Superior temporal gyrus (tissue), 1 donor: ENCODE measurements at regions not wholly inside any gene's neighbourhood (a gene's known extent, or its start where the extent isn't known, plus 50 kb on each side); places are given as distances from the start of the nearest gene placed in this dataset.

ENCODE experiments used
- DNase-seq: peaks from one replicate; pipeline ENCODE4 v3.0.0-alpha.2; 2016; ENCODE audit errors: extremely low spot score

DNA sequence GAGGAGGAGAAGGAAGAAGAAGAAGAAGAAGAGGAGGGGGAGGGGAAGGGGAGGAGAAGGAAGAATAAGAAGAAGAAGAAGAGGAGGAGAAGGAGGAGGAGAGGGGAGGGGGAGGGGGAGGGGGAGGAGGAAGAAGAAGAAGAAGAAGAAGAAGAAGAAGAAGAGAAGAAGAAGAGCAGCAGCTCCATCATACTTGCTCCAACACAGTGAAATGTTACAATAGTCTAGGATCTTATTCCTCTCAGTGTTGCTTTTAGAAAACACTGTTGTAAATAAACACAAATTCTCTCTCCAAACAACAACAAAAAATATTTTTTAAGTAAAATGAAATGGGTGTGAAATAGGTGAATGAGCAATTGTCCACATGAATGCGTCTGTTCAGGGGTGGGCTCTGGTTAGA lies 126.6 kb upstream of the KCNJ16 start:
- DNase-seq, result no peak

DNA sequence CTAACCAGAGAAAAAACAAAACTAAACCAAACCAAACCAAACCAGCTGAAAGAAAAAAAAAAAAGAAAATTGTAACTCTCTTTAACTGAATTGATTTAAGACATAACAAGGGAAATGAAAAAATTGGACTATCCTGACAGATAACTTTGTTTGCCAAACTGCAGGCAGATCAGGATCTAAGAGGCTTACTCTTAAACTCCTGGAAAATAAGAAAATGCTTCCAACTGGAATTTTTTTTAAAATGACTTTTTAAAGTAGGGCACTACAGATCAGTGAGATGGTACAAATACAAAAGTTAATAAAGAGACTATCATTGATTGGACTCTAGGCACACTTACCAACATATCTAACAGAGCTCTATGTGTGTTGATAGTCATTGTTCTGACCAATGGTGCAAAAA lies 125.5 kb upstream of the KCNJ16 start:
- no peak for DNase-seq

DNA sequence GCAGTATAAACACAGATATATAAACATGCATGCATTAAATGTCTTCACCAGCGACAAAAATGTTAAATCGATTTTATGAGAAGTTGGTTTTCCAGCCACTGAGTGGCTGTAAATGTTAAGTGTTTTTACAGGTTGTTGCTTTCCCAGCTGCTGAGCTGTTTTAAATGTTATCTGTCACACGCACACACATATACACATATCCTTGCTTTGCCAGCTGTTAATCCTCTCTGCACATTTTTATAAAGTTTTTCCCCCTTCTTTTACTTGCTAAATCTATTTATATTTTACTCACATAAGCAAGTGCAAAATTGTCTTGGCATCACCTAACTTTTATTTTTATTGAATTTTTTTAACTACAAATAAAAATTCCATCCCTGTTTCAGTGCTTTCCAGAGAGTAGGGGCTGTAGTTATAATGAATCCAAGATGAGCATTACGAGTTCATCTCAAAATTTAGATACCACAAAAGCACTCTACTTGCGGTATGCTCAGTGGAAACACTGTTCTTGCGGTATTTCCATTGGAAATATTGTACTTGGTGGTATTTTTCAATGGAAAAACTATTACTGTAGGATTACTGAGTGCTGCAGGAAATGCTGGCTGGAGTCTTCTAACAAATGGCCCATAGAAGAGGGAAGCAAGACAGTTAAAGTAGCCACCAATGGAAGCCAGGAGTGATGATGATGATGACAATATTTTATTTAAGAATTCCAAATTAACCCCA lies 124.9 kb upstream of the KCNJ16 start:
- DNase-seq, result no peak

DNA sequence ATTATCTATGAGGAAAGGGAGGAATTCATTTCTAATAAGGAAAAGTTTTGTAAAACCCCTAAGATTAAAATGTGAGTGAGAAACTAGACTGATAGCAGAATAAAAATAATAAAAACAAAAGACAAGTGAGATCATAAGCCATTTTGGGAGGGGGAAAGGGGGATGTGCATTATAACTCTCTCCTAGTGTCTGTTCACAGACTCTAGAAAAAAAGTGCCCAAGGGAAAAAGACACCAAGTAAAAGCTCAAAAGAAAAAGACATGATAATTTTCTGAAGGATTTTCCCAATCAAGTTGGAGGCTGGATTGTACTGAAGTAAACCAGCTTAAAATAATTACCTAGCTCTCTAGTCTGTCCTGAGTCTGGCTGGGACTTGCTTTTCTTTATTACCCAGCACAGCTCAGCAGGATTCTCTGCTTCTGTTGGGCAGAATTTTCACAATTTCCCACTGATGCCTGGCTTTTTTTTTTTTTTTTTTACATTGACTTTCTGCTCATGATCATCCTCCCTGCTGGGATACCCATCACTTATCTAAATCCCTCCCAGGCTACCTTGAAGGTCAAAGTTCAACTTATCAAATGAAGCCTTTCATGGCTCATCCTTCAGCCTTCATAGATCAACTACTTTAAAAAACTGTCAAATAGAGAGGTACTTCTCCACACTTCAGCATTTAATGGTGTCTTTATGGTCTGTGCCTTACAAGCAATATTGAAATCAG lies 124.2 kb upstream of the KCNJ16 start:
- no peak for DNase-seq

DNA sequence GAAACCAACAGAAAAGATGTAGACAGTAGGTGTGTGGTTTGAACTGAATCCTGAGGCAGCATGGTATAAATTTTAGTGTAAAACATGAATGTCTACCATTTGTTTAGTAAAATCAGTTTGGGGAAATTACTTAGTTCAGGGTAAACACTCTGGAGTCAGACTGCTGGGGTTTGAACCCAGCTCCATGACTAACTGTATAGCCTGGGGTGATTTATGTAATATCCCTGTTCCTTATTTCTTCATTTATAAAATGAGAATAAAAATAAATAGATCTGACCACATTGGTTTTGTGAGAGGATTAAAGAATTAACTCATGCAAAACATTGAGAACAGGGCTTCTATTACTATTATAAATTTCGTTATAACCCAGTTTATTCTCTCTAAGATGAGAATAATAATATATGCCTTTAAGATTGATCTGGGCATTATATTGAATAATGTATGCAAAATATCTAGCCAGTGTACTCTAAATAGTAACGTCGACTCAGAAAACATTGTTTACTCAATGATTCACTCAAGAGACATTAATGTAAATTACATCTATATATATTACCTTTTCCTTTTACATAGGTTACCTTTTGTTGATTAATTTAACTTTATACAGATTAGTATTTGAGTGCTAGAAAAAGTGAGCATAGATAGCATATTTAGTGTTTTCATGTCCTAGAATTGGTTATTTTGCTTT lies 120.6 kb upstream of the KCNJ16 start:
- no peak for DNase-seq

DNA sequence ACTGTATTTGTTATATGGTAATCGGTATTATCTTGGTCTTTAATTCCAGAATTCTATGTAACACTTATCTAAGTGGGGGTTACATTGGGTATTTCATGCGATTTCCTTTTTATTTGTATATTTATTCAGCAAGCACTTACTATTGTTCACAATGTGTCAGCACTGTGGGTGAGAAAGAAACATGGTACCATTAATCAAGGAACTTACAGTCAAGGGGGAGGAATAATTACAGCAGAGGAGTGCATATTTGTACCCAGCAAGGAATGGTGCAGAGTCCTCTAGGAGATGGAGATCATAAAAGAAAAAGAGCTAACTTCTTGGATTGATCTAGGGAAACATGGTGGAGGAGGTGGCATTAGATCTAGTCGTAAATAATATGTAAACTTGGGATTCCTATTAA lies 117.0 kb upstream of the KCNJ16 start:
- no peak for DNase-seq

DNA sequence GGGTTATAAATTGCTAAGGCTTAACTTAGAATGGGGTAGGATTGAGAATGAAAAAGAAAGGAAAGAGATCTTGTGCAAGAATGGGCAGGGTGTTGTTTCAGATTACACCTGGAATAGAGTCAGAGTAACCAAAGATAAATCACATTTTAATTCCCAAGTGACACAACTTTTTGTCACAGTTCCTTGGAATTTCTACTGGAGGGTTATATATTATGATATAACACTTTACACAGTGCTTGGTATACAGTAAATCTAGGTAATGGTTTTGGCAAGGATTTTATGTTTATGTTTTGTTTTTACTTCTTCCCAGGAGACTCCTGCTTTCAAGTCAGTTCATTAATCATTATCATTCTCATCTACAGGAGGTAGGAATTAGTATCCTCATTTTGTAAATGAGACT lies 115.7 kb upstream of the KCNJ16 start:
- no peak for DNase-seq

DNA sequence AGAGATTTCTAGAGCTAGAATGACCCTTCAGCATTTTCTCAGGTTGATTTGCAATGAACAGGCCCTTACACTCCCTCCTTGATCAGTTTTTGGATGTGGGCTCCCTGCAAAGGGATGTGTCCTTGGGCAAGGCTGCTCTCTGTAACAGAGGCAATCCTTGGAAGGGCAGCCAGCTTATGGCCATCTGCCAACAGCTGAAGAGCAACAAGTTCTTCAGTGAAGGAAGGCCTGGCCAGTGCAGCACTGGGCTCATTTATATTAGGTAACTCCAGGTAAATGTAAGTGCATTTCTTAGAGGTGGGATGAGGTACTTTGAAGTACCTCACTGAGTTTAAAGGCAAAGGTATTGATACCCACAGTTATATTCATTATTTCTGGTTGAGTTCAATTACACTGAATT lies 114.3 kb upstream of the KCNJ16 start:
- no peak for DNase-seq

DNA sequence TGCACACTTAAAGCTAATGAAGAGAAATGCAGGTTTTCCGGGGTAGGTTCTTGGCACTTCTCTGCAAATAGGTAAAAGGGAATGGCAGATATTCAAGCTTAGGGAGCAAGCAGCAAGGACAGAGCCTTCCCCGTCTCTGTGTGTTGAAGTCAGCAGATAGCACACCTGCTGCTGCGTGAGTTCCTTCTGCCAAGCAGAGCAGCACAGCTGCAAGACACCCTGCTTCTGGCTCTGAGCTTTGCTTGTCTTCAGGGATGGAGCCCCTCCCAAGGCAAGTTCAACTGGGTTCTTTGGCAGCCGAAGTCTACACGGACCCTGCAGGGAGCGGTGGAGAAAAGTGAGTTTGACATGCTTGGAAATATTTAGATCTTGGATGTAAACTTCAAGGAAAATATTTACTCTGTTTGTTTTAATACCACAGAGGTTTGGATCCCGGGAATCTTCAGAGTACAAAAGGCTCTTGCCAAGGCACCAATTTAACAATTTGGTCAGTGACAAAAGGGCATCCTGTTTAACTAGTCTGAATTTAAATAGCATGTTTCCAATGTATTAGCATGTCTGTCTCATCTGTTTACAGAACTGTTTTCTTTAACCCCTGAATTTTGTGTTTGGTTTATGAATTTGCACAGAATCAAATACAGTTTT lies 113.4 kb upstream of the KCNJ16 start:
- no peak for DNase-seq

DNA sequence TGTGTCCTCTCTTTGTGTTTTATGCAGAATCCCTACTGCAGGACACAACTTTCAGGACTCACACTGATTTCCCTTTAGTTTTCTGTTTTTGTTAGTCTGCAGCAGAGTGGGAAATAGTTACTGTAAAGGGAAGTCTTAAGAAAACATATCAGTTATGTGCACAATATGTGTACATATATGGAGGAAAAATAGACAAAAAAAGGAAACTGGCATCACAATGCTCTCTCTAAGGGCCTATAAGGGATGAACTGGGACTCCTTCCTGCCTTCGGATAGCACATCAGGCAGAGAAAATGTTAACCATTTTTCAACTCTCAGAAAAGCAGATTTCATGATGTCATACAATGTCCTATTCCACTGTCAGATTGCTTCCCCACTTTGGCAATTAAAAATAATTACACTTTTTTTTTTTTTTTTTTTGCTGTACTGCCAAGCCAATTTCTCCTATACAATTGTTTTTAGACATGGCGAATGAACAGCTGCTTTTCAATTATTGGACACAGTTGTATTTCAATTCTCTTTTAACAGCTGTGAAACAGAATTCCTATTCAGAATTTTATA lies 112.5 kb upstream of the KCNJ16 start:
- no peak for DNase-seq

DNA sequence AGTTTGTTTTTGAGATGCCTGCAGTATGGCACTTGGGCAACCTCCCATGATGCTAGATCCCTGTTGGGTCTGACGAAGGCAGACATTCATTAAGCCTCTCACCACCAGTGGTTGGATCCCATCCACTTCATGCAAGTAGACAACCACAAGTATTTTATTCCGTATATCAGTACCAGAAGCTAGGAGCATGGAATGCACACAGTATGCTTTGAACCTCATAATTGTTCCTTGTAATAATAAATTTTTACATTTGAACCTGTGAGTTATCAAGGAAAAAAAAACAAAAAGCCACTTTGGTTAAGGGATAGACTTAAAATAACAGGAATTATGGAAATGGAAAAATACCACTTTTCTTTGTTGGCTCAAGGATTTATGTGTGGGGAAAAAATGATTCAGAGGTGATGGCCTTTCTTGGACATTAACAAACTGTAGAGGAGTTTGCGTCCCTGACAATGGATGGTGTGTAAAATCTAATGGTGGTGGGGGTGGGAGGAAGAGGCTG lies 107.1 kb upstream of the KCNJ16 start:
- DNase-seq, result no peak

DNA sequence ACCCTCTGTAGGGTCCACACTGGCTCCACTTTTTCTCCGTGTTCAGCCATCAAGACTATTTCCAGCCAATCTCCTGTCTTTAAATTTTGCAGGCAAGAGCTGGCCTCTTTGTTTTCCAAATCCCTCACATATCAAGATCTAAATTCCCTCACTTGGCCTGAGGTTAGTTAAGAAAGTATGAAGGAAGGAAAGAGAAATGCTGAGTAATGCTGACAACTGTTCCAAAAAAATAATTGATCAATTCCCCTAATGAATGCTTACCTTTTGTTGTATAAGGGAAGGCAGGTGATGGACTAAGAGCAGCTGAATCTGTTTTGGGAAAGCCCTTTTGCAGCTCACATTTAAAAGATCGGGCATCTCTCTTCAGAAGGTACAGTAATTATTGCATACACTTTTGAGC lies 105.1 kb upstream of the KCNJ16 start:
- no peak for DNase-seq

DNA sequence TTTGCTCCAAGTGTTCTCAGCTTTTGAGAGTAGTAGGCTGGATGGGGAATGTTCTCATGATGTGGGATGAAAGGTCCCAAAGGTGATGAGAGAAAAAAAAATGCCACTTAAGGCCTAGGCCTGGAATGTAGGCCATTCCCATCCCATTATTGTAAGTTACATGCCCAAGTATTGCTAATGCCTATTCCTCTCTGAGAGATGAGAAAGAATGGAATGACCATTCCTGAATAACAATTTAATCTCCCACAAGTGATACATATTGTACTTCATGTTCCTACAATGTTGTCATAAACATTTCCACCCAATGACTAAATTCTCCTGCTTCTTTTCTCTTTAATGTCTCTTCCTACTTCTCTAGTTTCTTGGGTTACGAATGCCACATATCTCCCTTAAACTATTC lies 102.8 kb upstream of the KCNJ16 start:
- no peak for DNase-seq

DNA sequence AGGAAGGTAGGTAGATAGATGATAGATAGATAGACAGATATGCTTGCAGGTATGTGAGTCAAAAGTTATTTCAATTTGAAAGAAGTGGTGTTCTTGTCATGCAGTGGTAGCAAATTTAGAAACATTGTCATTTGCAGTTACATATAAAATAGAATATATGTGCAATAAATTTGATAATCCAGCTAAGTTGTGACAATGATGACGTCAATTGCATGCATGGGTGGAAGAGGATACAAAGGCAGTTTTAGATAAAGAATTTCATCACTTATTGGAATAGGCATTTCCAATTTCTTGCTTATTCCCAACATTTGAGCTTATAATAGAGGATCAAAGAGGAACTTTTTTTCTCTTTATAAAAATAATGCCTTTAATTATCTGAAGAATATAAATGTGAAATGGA lies 99.2 kb upstream of the KCNJ16 start:
- no peak for DNase-seq

DNA sequence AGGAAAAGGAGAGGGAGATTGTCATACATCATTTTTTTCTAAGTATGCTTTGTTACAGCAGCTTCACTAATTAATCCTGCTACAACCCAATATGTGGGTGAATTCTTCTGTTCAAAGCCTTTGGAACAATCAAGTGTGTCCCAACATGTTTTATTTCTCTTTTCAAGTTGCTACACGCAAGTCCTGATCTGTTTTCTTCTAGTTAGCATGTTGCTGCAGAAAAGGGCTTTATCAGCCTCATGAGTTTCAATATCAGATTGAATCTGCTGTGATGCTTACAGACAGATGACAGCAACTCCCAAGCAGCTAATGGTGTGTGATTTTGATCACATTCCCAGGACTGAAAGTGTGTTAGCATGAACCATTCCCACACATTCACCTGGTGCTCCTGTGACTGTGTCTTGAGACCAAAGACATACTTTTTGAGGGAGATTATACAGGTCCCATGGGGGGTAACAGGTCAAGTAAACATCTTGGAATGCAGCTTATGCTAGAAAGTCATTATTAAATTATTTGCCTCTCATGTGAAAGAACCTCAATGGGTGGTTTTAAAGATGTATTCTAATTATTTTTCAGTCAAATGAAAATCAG lies 96.9 kb upstream of the KCNJ16 start:
- no peak for DNase-seq

DNA sequence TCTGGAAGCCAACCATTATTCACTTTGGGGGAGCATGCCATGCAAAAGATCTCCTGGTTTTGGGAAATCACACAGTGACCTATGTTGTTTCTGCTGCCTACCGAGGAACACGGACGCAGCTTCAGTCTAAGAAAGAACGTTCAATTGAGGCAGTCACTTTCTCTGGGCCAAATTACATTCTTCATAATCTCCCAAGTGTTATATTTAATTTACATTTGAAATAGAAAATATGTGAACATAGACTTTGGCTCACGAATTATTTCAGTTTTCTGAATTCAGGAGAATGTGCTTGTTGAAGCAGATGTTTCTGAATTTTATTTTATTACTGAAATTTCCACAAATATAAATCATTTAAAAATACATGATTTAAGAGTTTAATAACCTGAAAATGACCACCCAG lies 93.6 kb upstream of the KCNJ16 start:
- no peak for DNase-seq

DNA sequence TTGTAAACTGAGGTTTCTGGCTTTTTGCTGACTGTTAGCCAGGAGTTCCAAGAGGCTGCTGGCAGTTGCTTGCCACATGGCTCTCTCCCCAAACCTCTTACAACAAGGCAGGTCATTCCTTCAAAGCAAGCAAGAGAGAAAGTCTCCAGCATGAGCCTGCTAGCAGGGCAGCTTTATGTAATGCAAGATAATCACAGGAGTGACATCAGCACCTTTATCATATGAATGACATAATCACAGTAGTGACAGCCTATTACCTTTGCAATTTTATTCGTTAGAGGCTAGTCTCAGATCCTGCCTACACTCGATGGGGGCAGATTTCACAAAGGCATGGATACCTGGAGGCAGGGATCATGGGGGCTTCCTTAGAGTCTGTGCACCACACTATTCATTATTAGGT lies 79.5 kb upstream of the KCNJ16 start:
- no peak for DNase-seq

DNA sequence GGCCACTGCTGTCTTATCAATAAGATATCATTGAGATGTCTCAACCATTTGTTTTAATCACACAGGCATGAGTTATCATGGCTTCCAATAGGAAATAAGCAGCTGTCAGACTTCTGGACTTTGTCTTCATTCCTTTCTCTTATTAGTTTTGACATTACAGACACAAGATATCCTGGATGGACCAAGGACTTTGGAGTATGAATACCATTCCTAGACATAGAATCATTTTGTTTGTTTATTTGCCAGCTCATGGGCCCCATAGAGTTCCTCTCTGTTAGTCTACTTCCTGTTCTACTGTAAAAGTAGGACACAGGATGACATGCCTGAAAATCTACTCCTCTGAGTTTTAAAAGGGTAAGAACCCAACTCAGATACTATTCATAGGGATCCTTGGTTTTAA lies 77.7 kb upstream of the KCNJ16 start:
- no peak for DNase-seq

DNA sequence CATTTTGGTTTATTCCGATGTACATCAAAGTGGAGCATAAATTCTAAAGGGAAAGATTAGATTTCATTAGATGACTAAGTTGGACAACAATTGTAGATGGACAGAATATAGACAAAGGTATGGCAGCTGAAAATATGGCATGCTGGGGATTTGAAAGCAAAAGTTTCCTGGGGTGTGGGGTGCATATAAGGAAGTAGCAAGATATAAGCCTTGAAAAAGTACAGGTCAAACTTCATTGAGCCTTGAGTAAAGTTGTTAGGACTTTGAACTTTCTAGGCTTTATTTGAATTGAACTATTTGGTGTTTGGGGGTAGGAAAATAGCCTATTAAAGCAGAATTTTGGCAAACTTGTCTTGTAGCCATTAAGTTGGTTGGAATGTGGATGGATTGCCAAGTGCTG lies 75.8 kb upstream of the KCNJ16 start:
- no peak for DNase-seq

DNA sequence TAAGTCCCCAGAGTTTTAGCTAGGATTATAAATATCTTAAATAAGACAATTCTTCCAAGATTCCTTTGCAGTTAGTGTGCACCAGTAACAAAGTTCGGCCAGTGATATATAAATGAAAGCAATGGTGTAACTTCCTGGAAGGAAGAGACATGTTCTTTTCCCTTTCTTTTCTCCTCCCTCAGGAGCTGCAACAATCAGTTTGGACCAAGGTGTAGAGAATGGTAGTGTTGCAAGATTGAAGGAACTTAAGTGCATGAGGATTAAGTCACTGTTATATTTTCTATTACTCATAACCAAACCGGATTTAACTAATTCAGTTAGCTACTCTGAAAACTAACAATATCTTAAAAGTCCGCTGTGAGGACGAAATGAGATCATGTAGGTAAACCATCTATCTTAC lies 68.9 kb upstream of the KCNJ16 start:
- DNase-seq, result no peak

DNA sequence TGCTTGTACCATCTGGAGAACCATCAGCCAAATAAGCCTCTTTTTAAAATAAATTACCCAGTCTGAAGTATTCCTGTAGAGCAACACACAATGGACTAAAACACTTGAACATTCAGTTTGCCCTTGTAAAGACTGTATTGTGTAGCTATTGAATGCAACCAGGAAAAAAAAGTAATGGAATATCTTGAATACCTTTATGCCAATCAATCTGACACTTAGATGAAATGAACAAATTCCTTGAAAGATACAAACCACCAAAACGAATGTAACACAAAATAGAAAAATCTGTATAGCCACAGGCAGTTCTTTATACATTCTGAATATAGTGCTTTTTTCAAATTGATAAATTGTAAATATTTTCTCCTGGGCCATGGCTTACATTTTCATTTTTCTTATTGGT lies 63.3 kb upstream of the KCNJ16 start:
- no peak for DNase-seq

DNA sequence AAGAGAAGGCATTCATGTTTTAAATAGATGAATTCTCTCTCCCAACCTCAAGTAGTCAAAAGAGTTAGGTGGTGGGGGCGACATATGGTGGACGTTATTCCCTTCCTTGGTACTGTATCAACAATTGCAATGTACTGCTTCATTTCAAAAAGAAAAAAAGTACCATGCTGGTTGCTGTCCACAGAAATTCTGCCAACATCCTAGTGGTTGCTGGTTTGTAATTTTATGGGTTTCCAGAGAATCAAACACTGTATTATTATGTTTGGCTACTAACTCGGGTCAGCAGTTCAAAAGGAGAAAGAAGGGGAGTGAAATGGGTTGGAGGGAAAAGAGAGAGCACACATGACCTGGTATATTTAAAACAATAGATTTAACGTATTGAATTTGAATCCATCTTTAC lies 61.1 kb upstream of the KCNJ16 start:
- DNase-seq, result no peak
